Suprapubic skin (tissue), 4 donors: ENCODE measurements at regions not wholly inside any gene's neighbourhood (a gene's known extent, or its start where the extent isn't known, plus 50 kb on each side); places are given as distances from the start of the nearest gene placed in this dataset.

ENCODE experiments used
- EP300 ChIP-seq: sonication (generic); formaldehyde crosslinking; IDR thresholded peaks from one replicate; pipeline ENCODE4 v1.6.1; 2017; ENCODE audit warnings: antibody characterized with exemption
- POLR2A ChIP-seq, 2 donors: fragments of 450-650 bp; IDR thresholded peaks; one replicate each; pipeline ENCODE4 v1.6.1; 2017; ENCODE audit warnings: antibody characterized with exemption in 2 of 2, mild to moderate bottlenecking in 2 of 2, moderate library complexity in 2 of 2
- POLR2AphosphoS5 ChIP-seq, 3 donors: sonication (generic); formaldehyde crosslinking; IDR thresholded peaks; one replicate each; pipeline ENCODE4 v1.6.1; 2017; ENCODE audit warnings: antibody characterized with exemption in 3 of 3
- TF ChIP-seq, protein P1 (sequence below), 2 donors: fragments of 200-600 bp in 1 of 2; fragments of 450-650 bp in 1 of 2; sonication (generic) in 1 of 2; IDR thresholded peaks; one replicate each; pipeline ENCODE4 v1.5.1; 2016 to 2019; ENCODE audit warnings: antibody characterized with exemption in 2 of 2, mild to moderate bottlenecking in 1 of 2, moderate library complexity in 1 of 2

DNA sequence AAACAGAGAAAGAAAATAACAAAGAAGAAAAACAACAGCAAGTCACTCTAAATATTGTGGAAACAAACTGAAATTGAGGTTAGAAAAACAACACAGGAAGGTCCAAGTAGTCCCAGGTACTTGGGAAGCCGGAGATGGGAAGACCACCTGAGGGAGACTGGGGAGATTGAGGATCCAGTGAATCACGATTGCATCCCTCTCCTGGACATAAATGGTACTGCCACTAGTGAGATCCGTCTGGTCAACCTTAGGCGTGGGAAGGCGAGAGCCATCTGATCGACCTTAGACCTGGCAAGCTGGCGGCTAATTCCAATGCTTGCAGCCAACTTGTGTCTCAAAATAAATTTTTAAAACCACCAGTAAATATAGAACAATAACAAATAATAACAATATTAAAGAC, 81.9 kb downstream of the ZNF726 start:
- TF ChIP-seq POLR2AphosphoS5 (IDR thresholded peaks at IDR 0.05) (no peak), POLR2A (IDR thresholded peaks at IDR 0.05) (no peak), EP300 (no peak)
- TF ChIP-seq, protein P1, sequence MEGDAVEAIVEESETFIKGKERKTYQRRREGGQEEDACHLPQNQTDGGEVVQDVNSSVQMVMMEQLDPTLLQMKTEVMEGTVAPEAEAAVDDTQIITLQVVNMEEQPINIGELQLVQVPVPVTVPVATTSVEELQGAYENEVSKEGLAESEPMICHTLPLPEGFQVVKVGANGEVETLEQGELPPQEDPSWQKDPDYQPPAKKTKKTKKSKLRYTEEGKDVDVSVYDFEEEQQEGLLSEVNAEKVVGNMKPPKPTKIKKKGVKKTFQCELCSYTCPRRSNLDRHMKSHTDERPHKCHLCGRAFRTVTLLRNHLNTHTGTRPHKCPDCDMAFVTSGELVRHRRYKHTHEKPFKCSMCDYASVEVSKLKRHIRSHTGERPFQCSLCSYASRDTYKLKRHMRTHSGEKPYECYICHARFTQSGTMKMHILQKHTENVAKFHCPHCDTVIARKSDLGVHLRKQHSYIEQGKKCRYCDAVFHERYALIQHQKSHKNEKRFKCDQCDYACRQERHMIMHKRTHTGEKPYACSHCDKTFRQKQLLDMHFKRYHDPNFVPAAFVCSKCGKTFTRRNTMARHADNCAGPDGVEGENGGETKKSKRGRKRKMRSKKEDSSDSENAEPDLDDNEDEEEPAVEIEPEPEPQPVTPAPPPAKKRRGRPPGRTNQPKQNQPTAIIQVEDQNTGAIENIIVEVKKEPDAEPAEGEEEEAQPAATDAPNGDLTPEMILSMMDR (IDR thresholded peaks at IDR 0.05): peak in 1 of 2 donors; percentile 12
